Endothelial cell of umbilical vein (primary cell): ENCODE measurements at regions not wholly inside any gene's neighbourhood (a gene's known extent, or its start where the extent isn't known, plus 50 kb on each side); places are given as distances from the start of the nearest gene placed in this dataset.

ENCODE experiments used
- BruUV-seq: library from RNA; stranded (reverse); fragments of 400-500 nt; replicated peaks from 2 replicates; lab custom pipeline; 2021; lab: Mats Ljungman, UMichigan
- CTCF ChIA-PET: fragments of 300-600, 350-600 bp; sonication (Branson Sonifier 250); formaldehyde crosslinking; loops from one replicate; lab custom pipeline; 2021; ENCODE audit warnings: antibody characterized with exemption, inconsistent platforms; lab: Charles Lee
- POLR2A ChIA-PET: fragments of 300-600, 350-600 bp; sonication (Branson Sonifier 250); formaldehyde crosslinking; loops from one replicate; lab custom pipeline; 2021; ENCODE audit warnings: antibody characterized with exemption, inconsistent platforms; lab: Charles Lee
- DNase-seq: peaks from one replicate; pipeline ENCODE4 v3.0.0-alpha.2; 2011; ENCODE audit warnings: low read depth, low spot score
- FAIRE-seq: peaks from 2 replicates; lab custom pipeline; 2011; peaks lifted over from hg19 to GRCh38; lab: Jason Lieb, UNC
- H2AFZ ChIP-seq: 2 replicates; pipeline ENCODE4 v1.6.0; 2012; ENCODE audit warnings: low read depth, low read length, control low read depth, inconsistent platforms
- H3K27ac ChIP-seq: 2 replicates; pipeline ENCODE4 v1.5.1; 2011; ENCODE audit warnings: low read depth, mild to moderate bottlenecking, control low read depth, low read length, moderate library complexity; ENCODE audit not compliant: insufficient read depth
- H3K27me3 ChIP-seq, 2 experiments: 2 replicates each; pipeline versions ENCODE4 v1.6.0 to v1.6.1; 2011; ENCODE audit warnings: low read length in 2 of 2, mixed read lengths in 1 of 2; ENCODE audit not compliant: control insufficient read depth in 2 of 2, insufficient read depth in 2 of 2
- H3K36me3 ChIP-seq, 2 experiments: 2 replicates in 1 of 2; 3 replicates in 1 of 2; pipeline ENCODE4 v1.5.1; 2011; ENCODE audit warnings: low read length in 2 of 2, mild to moderate bottlenecking in 1 of 2, moderate library complexity in 1 of 2; ENCODE audit not compliant: control insufficient read depth in 2 of 2, insufficient read depth in 2 of 2; ENCODE audit errors: extremely low read depth in 1 of 2
- H3K4me1 ChIP-seq: 3 replicates; pipeline ENCODE4 v1.5.1; 2011; ENCODE audit warnings: mild to moderate bottlenecking, low read length; ENCODE audit not compliant: control insufficient read depth, insufficient read depth; ENCODE audit errors: extremely low read depth
- H3K4me2 ChIP-seq: 2 replicates; pipeline ENCODE4 v1.6.1; 2011; ENCODE audit warnings: low read length, control low read depth, mixed read lengths; ENCODE audit not compliant: insufficient read depth
- H3K4me3 ChIP-seq, 3 experiments: fragments of 200-600 bp in 1 of 3; sonication (generic), shearing (Covaris generic) in 1 of 3; replicated peaks in 1 of 3; 2 replicates each; pipeline ENCODE4 v1.5.1; 2011 to 2016; ENCODE audit warnings: control low read depth in 3 of 3, low read length in 3 of 3, mild to moderate bottlenecking in 2 of 3, inconsistent platforms in 1 of 3, low read depth in 1 of 3, moderate library complexity in 1 of 3; ENCODE audit not compliant: insufficient read depth in 1 of 3
- H3K79me2 ChIP-seq: 2 replicates; pipeline ENCODE4 v1.6.0; 2012; ENCODE audit warnings: low read length, inconsistent platforms; ENCODE audit not compliant: control insufficient read depth, insufficient read depth
- H3K9ac ChIP-seq: replicated peaks from 2 replicates; pipeline ENCODE3; 2011; ENCODE audit warnings: low read length, control low read depth; ENCODE audit not compliant: insufficient read depth; ENCODE audit errors: extremely low read depth
- H3K9me1 ChIP-seq: replicated peaks from 3 replicates; pipeline ENCODE4 v1.6.0; 2011; ENCODE audit warnings: mild to moderate bottlenecking, low read length; ENCODE audit not compliant: control insufficient read depth, insufficient read depth; ENCODE audit errors: extremely low read depth
- H3K9me3 ChIP-seq: replicated peaks from 2 replicates; pipeline ENCODE4 v1.5.1; 2012; ENCODE audit warnings: low read length, inconsistent platforms; ENCODE audit not compliant: control insufficient read depth, insufficient read depth
- H4K20me1 ChIP-seq: replicated peaks from 2 replicates; pipeline ENCODE3; 2011; ENCODE audit warnings: mild to moderate bottlenecking, low read length; ENCODE audit not compliant: control insufficient read depth, insufficient read depth; ENCODE audit errors: extremely low read depth
- CTCF ChIP-seq, 2 donors: IDR thresholded peaks; 1 replicate in 1 of 2; 2 replicates in 1 of 2; pipeline ENCODE4 v1.5.1; 2011; ENCODE audit warnings: low read length in 2 of 2, mild to moderate bottlenecking in 2 of 2, moderate library complexity in 2 of 2, control low read depth in 1 of 2, inconsistent platforms in 1 of 2, low read depth in 1 of 2; ENCODE audit not compliant: insufficient read depth in 1 of 2; ENCODE audit errors: extremely low read depth in 1 of 2
- EZH2 ChIP-seq: IDR thresholded peaks from 2 replicates; pipeline ENCODE4 v1.6.1; 2012; ENCODE audit warnings: borderline replicate concordance, low read depth, mild to moderate bottlenecking, moderate library complexity, low read length, inconsistent platforms; ENCODE audit not compliant: severe bottlenecking
- FOS ChIP-seq: IDR thresholded peaks from 2 replicates; pipeline ENCODE4 v1.6.1; 2011; ENCODE audit warnings: mild to moderate bottlenecking, low read length, moderate library complexity, borderline replicate concordance; ENCODE audit not compliant: insufficient read depth
- GATA2 ChIP-seq: IDR thresholded peaks from 2 replicates; pipeline ENCODE4 v1.7.0; 2011; ENCODE audit warnings: low read depth, mild to moderate bottlenecking, moderate library complexity, mixed read lengths, low read length; ENCODE audit not compliant: insufficient read length, insufficient read depth
- JUN ChIP-seq: IDR thresholded peaks from 2 replicates; pipeline ENCODE4 v1.6.1; 2011; ENCODE audit warnings: borderline replicate concordance, low read depth; ENCODE audit not compliant: insufficient read length, insufficient read depth
- MAX ChIP-seq: IDR thresholded peaks from 2 replicates; pipeline ENCODE4 v1.6.1; 2011; ENCODE audit not compliant: insufficient read depth, insufficient read length
- MYC ChIP-seq: IDR thresholded peaks from one replicate; pipeline ENCODE4 v1.6.1; 2011; ENCODE audit warnings: mild to moderate bottlenecking, low read depth, low read length
- POLR2A ChIP-seq: IDR thresholded peaks from 2 replicates; pipeline ENCODE4 v1.6.1; 2012; ENCODE audit warnings: low read depth, mild to moderate bottlenecking, control low read depth, low read length
- POLR2AphosphoS5 ChIP-seq: IDR thresholded peaks from 2 replicates; pipeline ENCODE4 v1.6.1; 2012; ENCODE audit warnings: low read depth, mild to moderate bottlenecking, control low read depth, low read length, moderate library complexity; ENCODE audit not compliant: insufficient read depth
- dilution Hi-C: fragments of 300-500 bp; cut with MboI; formaldehyde crosslinking; loops from one replicate; pipeline ENCODE4 v1.15.0; 2019; ENCODE audit warnings: low sequenced_read_pairs; ENCODE audit not compliant: extremely low pct_ligation_motif_present
- intact Hi-C: fragments of 100-400 bp; cut with micrococcal nuclease; formaldehyde crosslinking; loops from one replicate; pipeline ENCODE4 v1.10.0; 2022

DNA sequence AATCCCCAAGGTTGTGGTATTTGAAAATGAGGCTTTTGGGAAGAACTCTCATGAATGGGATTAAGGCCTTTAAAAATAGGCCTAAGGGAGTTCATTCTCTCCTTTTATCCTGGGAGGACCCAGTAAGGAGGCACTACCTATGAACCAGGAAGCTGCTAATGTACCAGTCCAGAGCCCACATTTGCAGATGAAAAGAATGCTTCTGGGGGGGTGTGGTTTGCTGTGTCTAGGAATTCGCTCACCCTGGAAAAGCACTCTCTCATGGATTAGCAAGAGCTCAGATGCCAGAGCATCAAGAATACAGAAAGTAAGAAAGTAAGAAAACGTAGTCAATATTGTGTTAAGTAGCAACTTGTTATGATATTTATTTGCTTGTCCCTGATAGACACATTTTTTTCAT, 785.7 kb upstream of the GYPC start:
- no peaks in the 10 kb centered on the region for H3K9me3 ChIP-seq
- intact Hi-C loops (no loop called here), dilution Hi-C loops (no loop called here)
- no peak overlapping the region for H3K4me2 ChIP-seq
- no peaks in the 10 kb centered on the region for H3K79me2 ChIP-seq
- H3K9me1 ChIP-seq: no peaks in the 10 kb centered on the region
- no peaks in the 10 kb centered on the region for H3K36me3 ChIP-seq
- H3K27me3 ChIP-seq: no peaks in the 10 kb centered on the region
- BruUV-seq: no TSS peak
- no peaks in the 10 kb centered on the region for H3K4me1 ChIP-seq
- no peak overlapping the region for H2AFZ ChIP-seq
- no peak for TF ChIP-seq POLR2AphosphoS5
- no peak for TF ChIP-seq CTCF (IDR thresholded peaks at IDR 0.05; ENCODE audit: extremely low read depth in 1 of 2, insufficient read depth in 1 of 2, low read depth in 1 of 2, low read length in 2 of 2)
- FAIRE-seq: no peak
- H3K9ac ChIP-seq: no peak overlapping the region
- no peak overlapping the region for H3K4me3 ChIP-seq
- DNase-seq: no peak
- CTCF ChIA-PET: no interaction called here
- H3K27ac ChIP-seq: no peak overlapping the region
- POLR2A ChIA-PET: no interaction called here
- H4K20me1 ChIP-seq: no peaks in the 10 kb centered on the region

DNA sequence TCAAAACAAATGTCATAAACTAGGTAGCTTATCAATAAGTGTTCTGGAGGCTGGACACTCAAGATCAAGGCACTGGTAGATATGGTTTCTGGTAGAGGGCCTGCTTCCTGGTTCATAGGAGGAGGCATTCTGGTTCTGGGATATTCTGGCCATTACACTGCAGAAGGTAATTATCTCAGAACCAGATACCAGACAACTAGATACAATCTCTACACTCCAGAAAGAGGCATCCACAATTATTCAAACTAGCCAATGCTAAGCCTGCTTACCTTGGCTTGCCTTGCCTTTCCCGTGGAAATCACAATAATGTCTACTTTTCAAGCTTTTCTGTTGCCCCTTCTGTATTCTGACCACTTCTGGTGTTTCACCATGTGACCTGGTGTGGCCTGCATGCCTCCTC, 785.2 kb upstream of the GYPC start:
- BruUV-seq: no TSS peak

More for the DNA sequence above, 785.2 kb upstream of the GYPC start:
- POLR2A ChIA-PET: no interaction called here
- H3K4me3 ChIP-seq: no peak overlapping the region
- H3K79me2 ChIP-seq: no peaks in the 10 kb centered on the region
- no peak overlapping the region for H2AFZ ChIP-seq
- intact Hi-C loops (no loop called here), dilution Hi-C loops (no loop called here)
- no peak overlapping the region for H3K4me2 ChIP-seq
- TF ChIP-seq FOS (no peak), POLR2A (no peak), CTCF (IDR thresholded peaks at IDR 0.05; ENCODE audit: extremely low read depth in 1 of 2, insufficient read depth in 1 of 2, low read depth in 1 of 2, low read length in 2 of 2) (no peak), POLR2AphosphoS5 (no peak), MAX (no peak), GATA2 (no peak), JUN (no peak), EZH2 (no peak), MYC (no peak)
- no peaks in the 10 kb centered on the region for H3K27me3 ChIP-seq
- H3K27ac ChIP-seq: no peak overlapping the region
- H3K4me1 ChIP-seq: no peaks in the 10 kb centered on the region
- no peaks in the 10 kb centered on the region for H3K9me3 ChIP-seq
- CTCF ChIA-PET: no interaction called here
- H3K36me3 ChIP-seq: no peaks in the 10 kb centered on the region
- no peak overlapping the region for H3K9ac ChIP-seq
- no peaks in the 10 kb centered on the region for H3K9me1 ChIP-seq
- no peaks in the 10 kb centered on the region for H4K20me1 ChIP-seq
- FAIRE-seq (no peak), DNase-seq (no peak)
